HG02798 (cell line): ENCODE measurements at regions not wholly inside any gene's neighbourhood (a gene's known extent, or its start where the extent isn't known, plus 50 kb on each side); places are given as distances from the start of the nearest gene placed in this dataset.

ENCODE experiments used
- ATAC-seq: cut with Tn5 transposase; IDR thresholded peaks from one replicate; pipeline ENCODE4 v1.9.1; 2021; ENCODE audit warnings: mild to moderate bottlenecking; ENCODE audit not compliant: unreplicated experiment, poor library complexity

GRCh38 chr20:48287552-48288170 is 502.4 kb upstream of the SULF2 start:
- ATAC-seq: no peak

GRCh38 chr20:48287021-48287494 is 501.8 kb upstream of the SULF2 start:
- ATAC-seq: no peak

GRCh38 chr20:48286601-48287000 is 501.3 kb upstream of the SULF2 start:
- no peak for ATAC-seq

GRCh38 chr20:48285656-48286055 is 500.4 kb upstream of the SULF2 start:
- no peak for ATAC-seq

- no peak for ATAC-seq
Observed at GRCh38 chr20:48284837-48285236, 499.6 kb upstream of the SULF2 start.

GRCh38 chr20:48284315-48284714 is 499.0 kb upstream of the SULF2 start:
- no peak for ATAC-seq

- no peak for ATAC-seq
Observed at GRCh38 chr20:48283470-48284110, 498.3 kb upstream of the SULF2 start.

- no peak for ATAC-seq
Observed at GRCh38 chr20:48282591-48283228, 497.4 kb upstream of the SULF2 start.

GRCh38 chr20:48281501-48281900 is 496.2 kb upstream of the SULF2 start:
- ATAC-seq: no peak

GRCh38 chr20:48278961-48279481 is 493.7 kb upstream of the SULF2 start:
- no peak for ATAC-seq

- ATAC-seq: no peak
Observed at GRCh38 chr20:48277266-48277665, 492.0 kb upstream of the SULF2 start.

- ATAC-seq: no peak
Observed at GRCh38 chr20:48276021-48276342, 490.7 kb upstream of the SULF2 start.

- no peak for ATAC-seq
Observed at GRCh38 chr20:48275286-48276020, 490.2 kb upstream of the SULF2 start.

- ATAC-seq: no peak
Observed at GRCh38 chr20:48273843-48274242, 488.6 kb upstream of the SULF2 start.

- ATAC-seq: no peak
Observed at GRCh38 chr20:48270885-48271284, 485.6 kb upstream of the SULF2 start.

GRCh38 chr20:48267860-48268633 is 482.8 kb upstream of the SULF2 start:
- ATAC-seq: no peak

GRCh38 chr20:48266571-48266970 is 481.3 kb upstream of the SULF2 start:
- ATAC-seq: no peak

GRCh38 chr20:48265791-48266190 is 480.5 kb upstream of the SULF2 start:
- ATAC-seq: no peak

- ATAC-seq: no peak
Observed at GRCh38 chr20:48262955-48263354, 477.7 kb upstream of the SULF2 start.

GRCh38 chr20:48262466-48262865 is 477.2 kb upstream of the SULF2 start:
- ATAC-seq: no peak
